WTC11 (cell line): ENCODE measurements at regions not wholly inside any gene's neighbourhood (a gene's known extent, or its start where the extent isn't known, plus 50 kb on each side); places are given as distances from the start of the nearest gene placed in this dataset.

ENCODE experiments used
- ATAC-seq: fragments of 200-7000 bp; cut with Tn5 transposase; 2 replicates; pipeline ENCODE4 v1.10.0; 2021; ENCODE audit warnings: mild to moderate bottlenecking, moderate library complexity
- CTCF ChIA-PET: fragments of 300-600 bp; sonication (Branson Sonifier 250); formaldehyde crosslinking; loops from one replicate; lab custom pipeline; 2021; ENCODE audit warnings: antibody characterized with exemption; lab: Charles Lee
- POLR2A ChIA-PET: fragments of 350-600 bp; sonication (Branson Sonifier 250); formaldehyde crosslinking; loops from one replicate; lab custom pipeline; 2021; ENCODE audit warnings: antibody characterized with exemption; lab: Charles Lee
- DNase-seq: peaks from one replicate; pipeline ENCODE4 v3.0.0; 2021; ENCODE audit warnings: low spot score
- H3K27ac Mint-ChIP-seq: 2 replicates; pipeline ENCODE4 v1.8.0; 2021; ENCODE audit warnings: mixed read lengths
- H3K27me3 Mint-ChIP-seq: 2 replicates; pipeline ENCODE4 v1.8.0; 2021; ENCODE audit warnings: low read depth, mild to moderate bottlenecking, moderate library complexity, mixed read lengths
- H3K36me3 Mint-ChIP-seq: 2 replicates; pipeline ENCODE4 v1.8.0; 2021; ENCODE audit warnings: mixed read lengths
- H3K4me1 Mint-ChIP-seq: 2 replicates; pipeline ENCODE4 v1.8.0; 2022; ENCODE audit warnings: mixed read lengths
- H3K4me3 Mint-ChIP-seq: 2 replicates; pipeline ENCODE4 v1.8.0; 2021; ENCODE audit warnings: mild to moderate bottlenecking, moderate library complexity, mixed read lengths
- H3K9me3 Mint-ChIP-seq: 2 replicates; pipeline ENCODE4 v1.8.0; 2021; ENCODE audit warnings: mixed read lengths
- ARID4B ChIP-seq: sonication (generic); formaldehyde crosslinking; IDR thresholded peaks from 2 replicates; pipeline ENCODE4 v1.8.0; 2023; ENCODE audit warnings: missing genetic modification reagents, mild to moderate bottlenecking, borderline replicate concordance
- CTCF ChIP-seq: fragments of 200-600 bp; IDR thresholded peaks from 2 replicates; pipeline ENCODE4 v1.8.0; 2022; ENCODE audit warnings: antibody characterized with exemption
- ETV6 ChIP-seq: sonication (generic); formaldehyde crosslinking; IDR thresholded peaks from 2 replicates; pipeline ENCODE4 v1.8.1; 2022; ENCODE audit warnings: mild to moderate bottlenecking, missing genetic modification reagents
- FOXK1 ChIP-seq: sonication (generic); formaldehyde crosslinking; IDR thresholded peaks from 2 replicates; pipeline ENCODE4 v1.8.0; 2022; ENCODE audit warnings: mild to moderate bottlenecking, moderate library complexity, missing genetic modification reagents
- GTF2I ChIP-seq: fragments of 250-450 bp; sonication (Bioruptor Pico); conservative IDR thresholded peaks from 2 replicates; pipeline ENCODE4 v1.4.0; 2021; ENCODE audit warnings: mild to moderate bottlenecking
- MXD4 ChIP-seq: fragments of 250-450 bp; sonication (Bioruptor Pico); IDR thresholded peaks from 2 replicates; pipeline ENCODE4 v1.8.0; 2021; ENCODE audit warnings: mild to moderate bottlenecking, moderate library complexity, borderline replicate concordance
- ZMAT4 ChIP-seq: fragments of 250-450 bp; sonication (Bioruptor Pico); IDR thresholded peaks from 2 replicates; pipeline ENCODE4 v1.9.0; 2021; ENCODE audit warnings: mild to moderate bottlenecking
- ZNF232 ChIP-seq: sonication (generic); formaldehyde crosslinking; IDR thresholded peaks from 2 replicates; pipeline ENCODE4 v1.8.0; 2022; ENCODE audit warnings: mild to moderate bottlenecking, missing genetic modification reagents
- TF ChIP-seq, protein P1 (sequence below): sonication (generic); formaldehyde crosslinking; IDR thresholded peaks from 2 replicates; pipeline ENCODE4 v1.8.0; 2022; ENCODE audit warnings: mild to moderate bottlenecking, missing genetic modification reagents
- TF ChIP-seq, protein P2 (sequence below): sonication (generic); formaldehyde crosslinking; IDR thresholded peaks from 2 replicates; pipeline ENCODE4 v1.8.0; 2022; ENCODE audit warnings: mild to moderate bottlenecking, missing genetic modification reagents
- TF ChIP-seq, protein P3 (sequence below): fragments of 250-450 bp; sonication (Bioruptor Pico); IDR thresholded peaks from 2 replicates; pipeline ENCODE4 v2.1.2; 2022; ENCODE audit warnings: mild to moderate bottlenecking, moderate library complexity
- TF ChIP-seq, protein P4 (sequence below): sonication (generic); formaldehyde crosslinking; IDR thresholded peaks from 2 replicates; pipeline ENCODE4 v1.8.1; 2022; ENCODE audit warnings: mild to moderate bottlenecking, missing genetic modification reagents, moderate library complexity, borderline replicate concordance

GRCh38 chr11:70594031-70594430 lies 195.7 kb downstream of the CTTN start (continued):
- TF ChIP-seq ARID4B (no peak), MXD4 (CRISPR knock-in tag) (no peak)

DNA sequence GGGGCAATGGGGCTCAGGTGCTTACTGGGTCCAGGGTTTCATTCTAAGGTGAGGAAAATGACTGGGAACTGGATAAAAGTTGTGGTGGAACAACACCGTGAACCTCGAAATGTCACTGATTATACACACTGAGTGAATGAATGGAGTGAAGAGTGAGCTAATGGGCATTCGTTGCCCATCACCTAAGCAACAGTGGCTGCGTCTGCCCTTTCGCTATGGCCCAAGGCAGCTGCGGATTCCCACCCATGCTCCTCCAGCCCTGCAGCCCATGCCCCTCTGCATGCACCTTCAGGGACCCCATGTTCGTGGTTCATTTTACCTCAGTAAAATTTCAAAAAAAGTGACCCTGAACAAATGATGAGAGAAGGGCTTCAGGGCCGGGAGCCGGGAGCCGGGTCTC lies 196.3 kb downstream of the CTTN start:
- H3K27me3 Mint-ChIP-seq, result no peaks in the 10 kb centered on the region
- H3K9me3 Mint-ChIP-seq, result peaks cover under 1% of the 10 kb centered on the region
- no peak overlapping the region for H3K27ac Mint-ChIP-seq
- ATAC-seq, result no peak
- no peak for DNase-seq
- H3K36me3 Mint-ChIP-seq, result peaks cover under 1% of the 10 kb centered on the region
- no peak overlapping the region for H3K4me3 Mint-ChIP-seq
- ChIA-PET POLR2A (no interaction called here), CTCF (no interaction called here)
- TF ChIP-seq, protein P1, sequence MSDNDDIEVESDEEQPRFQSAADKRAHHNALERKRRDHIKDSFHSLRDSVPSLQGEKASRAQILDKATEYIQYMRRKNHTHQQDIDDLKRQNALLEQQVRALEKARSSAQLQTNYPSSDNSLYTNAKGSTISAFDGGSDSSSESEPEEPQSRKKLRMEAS (CRISPR knock-in tag), result no peak
- TF ChIP-seq ZNF232 (CRISPR knock-in tag) (no peak), ETV6 (CRISPR knock-in tag) (no peak), CTCF (no peak)
- TF ChIP-seq, protein P2, sequence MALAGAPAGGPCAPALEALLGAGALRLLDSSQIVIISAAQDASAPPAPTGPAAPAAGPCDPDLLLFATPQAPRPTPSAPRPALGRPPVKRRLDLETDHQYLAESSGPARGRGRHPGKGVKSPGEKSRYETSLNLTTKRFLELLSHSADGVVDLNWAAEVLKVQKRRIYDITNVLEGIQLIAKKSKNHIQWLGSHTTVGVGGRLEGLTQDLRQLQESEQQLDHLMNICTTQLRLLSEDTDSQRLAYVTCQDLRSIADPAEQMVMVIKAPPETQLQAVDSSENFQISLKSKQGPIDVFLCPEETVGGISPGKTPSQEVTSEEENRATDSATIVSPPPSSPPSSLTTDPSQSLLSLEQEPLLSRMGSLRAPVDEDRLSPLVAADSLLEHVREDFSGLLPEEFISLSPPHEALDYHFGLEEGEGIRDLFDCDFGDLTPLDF, result no peak
- peaks cover 17% of the 10 kb centered on the region for H3K4me1 Mint-ChIP-seq

DNA sequence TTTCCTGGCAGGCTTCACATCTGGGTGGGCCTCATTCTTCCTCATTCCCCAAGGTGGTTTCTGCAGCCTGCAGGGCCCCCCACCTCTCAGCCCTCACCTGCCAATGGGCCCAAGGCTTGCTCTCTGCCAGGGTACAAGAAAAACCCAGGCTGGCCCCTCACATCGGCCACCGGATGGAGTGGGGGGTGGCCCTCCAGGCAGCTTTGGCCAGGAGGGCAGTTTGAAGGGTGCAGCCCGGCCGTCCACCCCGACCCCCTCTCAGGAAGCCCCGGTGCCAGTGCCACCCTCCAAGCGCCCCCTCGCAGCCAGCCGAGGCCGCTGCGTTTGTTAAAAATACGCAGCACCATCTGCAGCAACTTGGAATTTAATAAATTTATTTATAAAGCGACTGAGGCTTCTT lies 196.7 kb downstream of the CTTN start:
- POLR2A ChIA-PET, result no interaction called here
- H3K27me3 Mint-ChIP-seq, result no peaks in the 10 kb centered on the region
- H3K4me1 Mint-ChIP-seq, result peaks cover 17% of the 10 kb centered on the region
- CTCF ChIA-PET, result no interaction called here
- H3K4me3 Mint-ChIP-seq, result no peak overlapping the region
- no peak overlapping the region for H3K27ac Mint-ChIP-seq
- ATAC-seq (no peak), DNase-seq (no peak)
- TF ChIP-seq, protein P3, sequence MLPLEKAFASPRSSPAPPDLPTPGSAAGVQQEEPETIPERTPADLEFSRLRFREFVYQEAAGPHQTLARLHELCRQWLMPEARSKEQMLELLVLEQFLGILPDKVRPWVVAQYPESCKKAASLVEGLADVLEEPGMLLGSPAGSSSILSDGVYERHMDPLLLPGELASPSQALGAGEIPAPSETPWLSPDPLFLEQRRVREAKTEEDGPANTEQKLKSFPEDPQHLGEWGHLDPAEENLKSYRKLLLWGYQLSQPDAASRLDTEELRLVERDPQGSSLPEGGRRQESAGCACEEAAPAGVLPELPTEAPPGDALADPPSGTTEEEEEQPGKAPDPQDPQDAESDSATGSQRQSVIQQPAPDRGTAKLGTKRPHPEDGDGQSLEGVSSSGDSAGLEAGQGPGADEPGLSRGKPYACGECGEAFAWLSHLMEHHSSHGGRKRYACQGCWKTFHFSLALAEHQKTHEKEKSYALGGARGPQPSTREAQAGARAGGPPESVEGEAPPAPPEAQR, result no peak
- TF ChIP-seq FOXK1 (no peak), GTF2I (no peak), ZMAT4 (CRISPR knock-in tag) (no peak)
- TF ChIP-seq, protein P4, sequence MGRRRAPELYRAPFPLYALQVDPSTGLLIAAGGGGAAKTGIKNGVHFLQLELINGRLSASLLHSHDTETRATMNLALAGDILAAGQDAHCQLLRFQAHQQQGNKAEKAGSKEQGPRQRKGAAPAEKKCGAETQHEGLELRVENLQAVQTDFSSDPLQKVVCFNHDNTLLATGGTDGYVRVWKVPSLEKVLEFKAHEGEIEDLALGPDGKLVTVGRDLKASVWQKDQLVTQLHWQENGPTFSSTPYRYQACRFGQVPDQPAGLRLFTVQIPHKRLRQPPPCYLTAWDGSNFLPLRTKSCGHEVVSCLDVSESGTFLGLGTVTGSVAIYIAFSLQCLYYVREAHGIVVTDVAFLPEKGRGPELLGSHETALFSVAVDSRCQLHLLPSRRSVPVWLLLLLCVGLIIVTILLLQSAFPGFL (CRISPR knock-in tag), result no peak
- no peaks in the 10 kb centered on the region for H3K36me3 Mint-ChIP-seq
- no peaks in the 10 kb centered on the region for H3K9me3 Mint-ChIP-seq
